HG02588 (cell line): ENCODE measurements at regions not wholly inside any gene's neighbourhood (a gene's known extent, or its start where the extent isn't known, plus 50 kb on each side); places are given as distances from the start of the nearest gene placed in this dataset.
"Not testable (repeated sequence)": the region's sequence is repeated elsewhere in the genome, so short reads cannot be mapped to it uniquely, and the experiment has no call there.

Experiments used
- ATAC-seq: cut with Tn5 transposase; IDR thresholded peaks from one replicate; pipeline ENCODE4 v1.9.1; 2021; ENCODE audit warnings: mild to moderate bottlenecking, moderate library complexity; ENCODE audit not compliant: unreplicated experiment

- no peak for ATAC-seq
These were observed 1320.5 kb downstream of the UQCRFS1 start for GRCh38 chr19:27892500-27892899.

GRCh38 chr19:27891411-27891810, 1321.5 kb downstream of the UQCRFS1 start:
- ATAC-seq = no peak

- ATAC-seq = no peak
These were observed 1322.3 kb downstream of the UQCRFS1 start for GRCh38 chr19:27890696-27891095.

GRCh38 chr19:27890206-27890605, 1322.7 kb downstream of the UQCRFS1 start:
- no peak for ATAC-seq

- ATAC-seq = no peak
These were observed 1323.8 kb downstream of the UQCRFS1 start for GRCh38 chr19:27889156-27889555.

- ATAC-seq = no peak
These were observed 1325.0 kb downstream of the UQCRFS1 start for GRCh38 chr19:27887946-27888345.

GRCh38 chr19:27885359-27885758, 1327.6 kb downstream of the UQCRFS1 start:
- ATAC-seq = no peak

- no peak for ATAC-seq
These were observed 1328.6 kb downstream of the UQCRFS1 start for GRCh38 chr19:27884376-27884775.

GRCh38 chr19:27881213-27881612, 1331.7 kb downstream of the UQCRFS1 start:
- no peak for ATAC-seq

- ATAC-seq = no peak
These were observed 1335.9 kb downstream of the UQCRFS1 start for GRCh38 chr19:27876976-27877512.

GRCh38 chr19:27876489-27876888, 1336.5 kb downstream of the UQCRFS1 start:
- no peak for ATAC-seq

GRCh38 chr19:27872370-27872769, 1340.6 kb downstream of the UQCRFS1 start:
- ATAC-seq = no peak

- no peak for ATAC-seq
These were observed 1342.7 kb downstream of the UQCRFS1 start for GRCh38 chr19:27870293-27870692.

GRCh38 chr19:27868007-27868406, 1344.9 kb downstream of the UQCRFS1 start:
- ATAC-seq = no peak

GRCh38 chr19:27865927-27866777, 1346.8 kb downstream of the UQCRFS1 start:
- no peak for ATAC-seq

- ATAC-seq = no peak
These were observed 1351.5 kb downstream of the UQCRFS1 start for GRCh38 chr19:27861411-27861975.

- ATAC-seq = no peak
These were observed 1352.5 kb downstream of the UQCRFS1 start for GRCh38 chr19:27860309-27860934.

- no peak for ATAC-seq
These were observed 1353.3 kb downstream of the UQCRFS1 start for GRCh38 chr19:27859689-27860088.

- ATAC-seq = no peak
These were observed 1353.9 kb downstream of the UQCRFS1 start for GRCh38 chr19:27858981-27859581.

GRCh38 chr19:27852931-27853330, 1360.0 kb downstream of the UQCRFS1 start:
- not testable (repeated sequence) for ATAC-seq

- no peak for ATAC-seq
These were observed 1361.3 kb downstream of the UQCRFS1 start for GRCh38 chr19:27851543-27852060.
